Glomerular visceral epithelial cell (primary cell): ENCODE measurements at regions not wholly inside any gene's neighbourhood (a gene's known extent, or its start where the extent isn't known, plus 50 kb on each side); places are given as distances from the start of the nearest gene placed in this dataset.
"Not testable (repeated sequence)": the region's sequence is repeated elsewhere in the genome, so short reads cannot be mapped to it uniquely, and the experiment has no call there.

Source experiments
- DNase-seq: peaks from one replicate; pipeline ENCODE4 v3.0.0-alpha.2; 2016; ENCODE audit errors: extremely low spot score

DNA sequence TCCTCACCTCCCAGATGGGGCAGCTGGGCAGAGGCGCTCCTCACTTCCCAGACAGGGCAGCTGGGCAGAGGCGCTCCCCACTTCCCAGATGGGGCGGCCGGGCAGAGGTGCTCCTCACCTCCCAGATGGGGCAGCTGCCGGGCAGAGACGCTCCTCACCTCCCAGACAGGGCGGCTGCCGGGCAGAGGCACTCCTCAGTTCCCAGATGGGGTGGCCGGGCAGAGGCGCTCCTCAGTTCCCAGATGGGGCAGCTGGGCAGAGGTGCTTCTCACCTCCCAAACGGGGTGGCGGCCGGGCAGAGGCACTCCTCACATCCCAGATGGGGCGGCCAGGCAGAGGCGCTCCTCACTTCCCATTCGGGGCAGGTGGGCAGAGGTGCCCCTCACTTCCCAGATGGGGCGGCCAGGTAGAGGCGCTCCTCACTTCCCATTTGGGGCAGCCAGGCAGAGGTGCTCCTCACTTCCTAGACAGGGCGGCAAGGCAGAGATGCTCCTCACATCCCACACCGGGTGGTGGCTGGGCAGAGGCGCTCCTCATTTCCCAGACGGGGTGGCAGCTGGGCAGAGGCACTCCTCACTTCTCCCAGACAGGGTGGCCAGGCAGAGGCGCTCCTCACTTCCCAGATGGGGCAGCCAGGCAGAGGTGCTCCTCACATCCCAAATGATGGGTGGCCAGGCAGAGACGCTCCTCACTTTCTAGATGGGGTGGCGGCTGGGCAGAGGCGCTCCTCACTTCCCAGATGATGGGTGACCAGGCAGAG is 668.1 kb downstream of the NUP35 start:
- DNase-seq = not testable (repeated sequence)

GRCh38 chr2:183798535-183798934 is 674.3 kb downstream of the NUP35 start:
- DNase-seq = no peak

DNA sequence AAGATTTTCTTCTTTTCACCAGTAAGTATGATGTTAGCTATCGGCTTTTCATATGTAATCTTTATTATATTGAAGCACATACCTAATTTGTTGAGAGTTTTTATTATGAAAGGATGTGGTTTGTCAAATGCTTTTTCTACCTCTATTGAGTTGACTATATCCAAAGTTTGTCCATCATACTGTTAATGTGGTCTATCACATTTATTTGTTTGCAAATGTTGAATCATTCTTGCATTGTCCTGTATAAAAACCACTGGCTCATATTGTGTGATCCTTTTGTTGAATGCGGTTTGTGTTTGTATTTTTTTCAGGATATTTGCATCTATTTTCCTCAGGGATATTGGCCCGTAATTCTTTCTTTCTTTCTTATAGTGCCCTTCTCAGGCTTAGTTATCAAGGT is 675.5 kb downstream of the NUP35 start:
- no peak for DNase-seq

DNA sequence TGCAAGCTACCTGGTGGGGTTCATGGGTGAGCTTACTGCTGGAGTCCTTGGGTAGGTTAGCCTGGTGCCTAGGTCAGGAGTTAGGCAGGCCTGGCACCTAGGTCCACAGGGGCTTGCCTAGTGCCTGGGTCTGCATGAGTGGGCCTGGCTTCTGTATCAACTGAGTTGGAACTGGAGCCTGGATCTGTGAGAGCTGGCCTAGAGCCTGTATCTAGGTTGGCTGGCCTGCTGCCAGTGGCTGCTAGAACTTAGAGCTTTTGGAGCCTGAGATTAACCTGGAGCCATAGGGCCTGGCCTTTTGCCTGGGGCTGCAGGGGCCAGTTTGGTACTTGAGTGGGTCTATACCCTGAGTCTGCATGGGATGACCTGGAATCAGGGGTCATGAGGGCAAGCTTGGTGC is 679.4 kb downstream of the NUP35 start:
- no peak for DNase-seq

DNA sequence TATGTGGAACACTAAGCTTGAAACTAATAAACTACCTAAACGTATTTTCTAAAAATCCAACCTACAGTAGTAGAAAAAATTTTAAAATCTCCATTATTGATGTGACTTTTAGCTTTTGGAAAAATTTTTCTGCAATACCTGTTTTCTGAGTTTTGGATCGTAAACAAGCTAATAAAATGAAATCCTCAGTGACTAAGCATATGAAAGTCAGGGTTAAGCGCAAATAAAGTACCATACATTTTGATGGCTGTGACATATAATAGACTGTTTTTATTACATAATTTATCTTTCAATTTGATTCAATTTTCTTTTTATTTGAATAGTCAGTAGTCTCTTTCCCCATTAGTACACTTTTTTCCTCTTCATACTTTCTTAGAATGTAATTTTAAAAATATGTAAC is 683.6 kb downstream of the NUP35 start:
- DNase-seq = no peak

GRCh38 chr2:183809404-183809803 is 685.2 kb downstream of the NUP35 start:
- DNase-seq = no peak

- DNase-seq = no peak
Observed at GRCh38 chr2:183811281-183811680, 687.0 kb downstream of the NUP35 start.

- no peak for DNase-seq
Observed at GRCh38 chr2:183812091-183812490, 687.8 kb downstream of the NUP35 start.

DNA sequence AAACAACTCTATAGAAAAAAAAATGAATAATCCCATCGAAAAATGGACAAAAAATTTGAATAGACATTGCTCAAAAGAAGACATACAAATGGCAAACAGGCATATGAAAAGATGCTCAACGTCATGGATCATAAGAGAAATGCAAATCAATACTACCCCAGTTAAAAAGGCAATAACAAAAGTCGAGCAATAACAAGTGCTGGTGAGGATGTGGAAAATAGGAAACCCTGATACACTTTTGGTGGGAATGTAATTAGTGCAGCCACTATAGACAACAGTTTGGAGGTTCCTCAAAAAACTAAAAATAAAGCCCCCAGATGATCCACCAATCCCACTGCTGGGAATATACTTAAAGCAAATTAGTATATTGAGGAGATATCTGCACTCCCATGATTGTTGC is 701.5 kb downstream of the NUP35 start:
- DNase-seq = no peak

GRCh38 chr2:183829931-183830330 is 705.7 kb downstream of the NUP35 start:
- no peak for DNase-seq

- no peak for DNase-seq
Observed at GRCh38 chr2:183837157-183837556, 712.9 kb downstream of the NUP35 start.

DNA sequence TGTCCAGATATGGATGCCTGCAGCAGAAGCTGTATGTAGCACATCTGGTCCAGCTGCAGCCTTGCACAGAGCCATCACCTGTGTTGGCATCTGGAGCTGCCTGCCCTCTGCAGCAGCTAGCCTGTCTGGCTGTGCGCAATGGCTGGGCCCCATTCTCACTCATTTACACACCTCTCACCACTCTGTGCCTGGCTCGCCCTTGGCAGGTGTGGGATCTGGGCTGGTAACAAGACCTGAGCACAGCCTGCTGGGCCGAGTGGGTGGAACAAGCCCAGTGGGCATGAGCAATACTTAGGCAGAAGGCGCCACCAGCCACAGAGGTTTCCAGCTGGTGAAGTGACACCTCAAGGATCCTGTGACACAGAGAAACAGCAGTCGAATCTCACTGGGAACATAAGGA is 714.1 kb downstream of the NUP35 start:
- no peak for DNase-seq

DNA sequence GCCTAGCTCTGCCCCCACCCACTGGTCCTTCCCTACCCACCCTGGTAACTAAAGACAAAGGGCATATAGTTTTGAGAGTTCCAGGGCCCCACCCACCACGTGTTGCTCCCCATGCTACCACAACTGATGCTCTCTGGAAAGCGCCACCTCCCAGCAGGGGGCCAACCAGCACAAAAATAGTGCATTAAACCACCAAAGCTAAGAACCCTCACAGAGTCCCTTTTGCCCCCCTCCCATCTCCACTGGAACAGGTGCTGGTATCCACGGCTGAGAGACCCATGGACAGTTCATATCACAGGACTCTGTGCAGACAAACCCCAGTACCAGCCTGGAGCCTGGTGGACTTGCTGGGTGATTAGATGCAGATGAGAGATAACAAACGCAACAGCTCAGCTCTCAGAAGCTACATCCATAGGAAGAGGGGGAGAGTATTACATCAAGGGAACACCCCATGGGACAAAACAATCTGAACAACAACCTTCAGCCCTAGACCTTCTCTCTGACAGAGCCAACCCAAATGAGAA is 715.9 kb downstream of the NUP35 start:
- DNase-seq = no peak

GRCh38 chr2:183849826-183850225 is 725.6 kb downstream of the NUP35 start:
- not testable (repeated sequence) for DNase-seq

DNA sequence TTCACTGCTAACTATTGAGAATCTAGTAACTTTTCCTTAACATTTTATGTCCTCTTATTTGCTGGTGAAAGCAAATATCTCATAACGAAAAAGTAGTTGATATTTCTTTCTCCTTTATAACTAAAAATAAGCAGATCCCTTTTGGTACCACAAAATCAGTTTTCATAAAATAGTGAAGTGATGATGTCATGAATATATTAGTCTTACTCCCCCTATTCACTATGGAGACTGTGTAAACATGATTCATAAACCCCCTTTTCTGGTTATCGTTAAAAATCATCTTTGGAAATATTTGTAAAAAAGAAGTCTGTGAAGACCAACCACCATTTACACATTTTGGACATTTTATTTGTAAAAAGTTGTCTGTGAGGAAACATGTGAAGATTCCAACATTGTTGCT is 734.9 kb downstream of the NUP35 start:
- no peak for DNase-seq

- no peak for DNase-seq
Observed at GRCh38 chr2:183866666-183867065, 731.7 kb upstream of the ZNF804A start.

DNA sequence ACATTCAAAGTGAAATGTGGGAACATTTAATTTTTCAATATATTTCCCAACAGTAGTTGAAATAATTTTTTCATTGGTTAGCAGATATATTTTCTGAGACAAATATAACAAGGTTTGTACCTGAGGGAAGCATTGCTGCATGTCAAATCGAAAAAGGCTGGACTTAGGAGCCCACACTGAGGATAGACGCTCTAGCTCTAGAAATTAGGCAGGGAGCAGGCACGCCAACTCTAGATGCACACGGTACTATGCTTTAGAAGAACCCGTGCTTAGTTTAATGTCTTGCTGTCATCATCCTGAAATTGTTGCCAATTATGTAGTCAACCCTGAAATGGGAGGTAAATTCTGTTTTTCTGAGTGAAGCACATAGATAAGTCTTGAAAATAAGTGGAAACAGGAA is 731.1 kb upstream of the ZNF804A start:
- DNase-seq = no peak

- peak; percentile 25 for DNase-seq
Observed at GRCh38 chr2:183868153-183868552, 730.2 kb upstream of the ZNF804A start.

GRCh38 chr2:183868707-183869106 is 729.6 kb upstream of the ZNF804A start:
- DNase-seq = peak; percentile 65

GRCh38 chr2:183872131-183872530 is 726.2 kb upstream of the ZNF804A start:
- no peak for DNase-seq

DNA sequence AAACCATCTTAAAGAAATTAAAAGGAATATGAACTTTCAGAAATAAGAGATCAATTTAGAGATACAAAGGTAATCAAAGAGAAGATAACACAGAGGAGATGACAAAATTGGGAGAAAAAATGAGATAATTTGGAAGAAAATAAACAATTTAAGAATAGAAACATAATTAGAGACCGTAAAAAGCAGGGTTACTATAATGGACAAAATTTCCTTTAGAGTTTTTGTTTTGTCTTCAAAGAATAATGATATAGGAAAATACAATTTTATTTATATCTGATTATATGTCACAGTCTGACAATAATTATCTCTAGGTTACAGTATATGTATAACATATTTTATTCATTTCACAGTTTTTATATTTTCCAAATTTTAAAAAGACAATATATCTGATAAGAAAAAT is 716.4 kb upstream of the ZNF804A start:
- no peak for DNase-seq

DNA sequence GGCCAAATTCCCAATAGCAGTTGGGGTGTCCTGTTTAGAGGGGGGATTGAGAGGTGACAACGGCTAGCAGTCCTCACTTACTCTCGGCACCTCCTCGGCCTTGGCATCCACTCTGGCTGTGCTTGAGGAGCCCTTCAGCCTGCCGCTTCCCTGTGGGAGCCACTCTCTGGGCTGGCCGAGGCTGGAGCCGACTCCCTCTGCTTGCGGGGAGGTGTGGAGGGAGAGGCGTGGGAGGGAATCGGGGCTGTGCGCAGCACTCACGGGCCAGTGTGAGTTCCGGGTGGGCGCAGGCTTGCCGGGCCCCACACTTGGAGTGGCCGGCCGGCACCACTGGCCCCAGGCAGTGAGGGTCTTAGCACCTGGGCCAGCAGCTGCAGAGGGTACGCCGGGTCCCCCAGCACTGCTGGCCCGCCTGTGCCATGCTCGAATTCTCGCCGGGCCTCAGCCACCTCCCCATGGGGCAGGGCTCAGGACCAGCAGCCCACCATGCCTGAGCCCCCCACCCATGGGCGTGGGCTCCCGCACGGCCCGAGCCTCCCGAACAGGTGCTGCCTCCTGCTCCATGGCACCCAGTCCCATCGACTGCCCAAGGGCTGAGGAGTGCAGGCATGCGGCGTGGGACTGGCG is 705.9 kb upstream of the ZNF804A start:
- no peak for DNase-seq

DNA sequence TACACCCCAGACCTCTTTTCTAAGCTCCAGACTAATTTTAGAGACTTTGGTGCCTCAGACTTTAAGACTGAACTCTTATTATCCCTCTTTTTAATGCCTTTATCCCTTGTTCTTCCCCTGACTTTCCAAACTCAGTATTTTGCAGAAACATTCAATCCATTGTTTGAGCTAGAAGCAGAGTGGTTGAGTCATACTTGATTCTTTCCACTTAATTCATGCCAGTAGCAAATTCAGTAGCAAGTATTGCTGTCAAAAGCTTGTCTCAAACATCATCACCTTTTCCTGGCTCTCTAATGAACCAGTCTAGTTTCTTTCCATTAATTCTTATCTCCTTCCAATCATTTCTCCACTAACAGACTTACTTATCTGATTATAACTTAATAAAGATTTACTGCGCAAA is 699.7 kb upstream of the ZNF804A start:
- DNase-seq = no peak
